NT2/D1 (cell line): ENCODE measurements at regions not wholly inside any gene's neighbourhood (a gene's known extent, or its start where the extent isn't known, plus 50 kb on each side); places are given as distances from the start of the nearest gene placed in this dataset.

Source experiments
- YY1 ChIP-seq: IDR thresholded peaks from 2 replicates; pipeline ENCODE4 v1.6.1; 2011; ENCODE audit not compliant: insufficient read length, insufficient read depth
- ZNF274 ChIP-seq: IDR thresholded peaks from 2 replicates; pipeline ENCODE4 v1.6.1; 2011; ENCODE audit warnings: mild to moderate bottlenecking, low read depth, low read length

- TF ChIP-seq YY1 = no peak
- TF ChIP-seq ZNF274 = no peak
Measured at GRCh38 chr5:133701871-133702270, 89.5 kb upstream of the FSTL4 start.
